NCI-H1930 (cell line): ENCODE measurements at regions not wholly inside any gene's neighbourhood (a gene's known extent, or its start where the extent isn't known, plus 50 kb on each side); places are given as distances from the start of the nearest gene placed in this dataset.
A peak's percentile ranks its signal among the peaks of the same experiment; 100 is the strongest.
"Not testable (repeated sequence)": the region's sequence is repeated elsewhere in the genome, so short reads cannot be mapped to it uniquely, and the experiment has no call there.

Experiments used
- DNase-seq, 2 experiments: peaks; one replicate each; lab custom pipeline; 2025; lab: John Stamatoyannopoulos, UW

GRCh38 chr4:138113819-138114400 is 128.2 kb downstream of the SLC7A11 start:
- no peak for DNase-seq

- not testable (repeated sequence) for DNase-seq
Measured at GRCh38 chr4:138112890-138113289, 129.3 kb downstream of the SLC7A11 start.

GRCh38 chr4:138112389-138112788 is 129.8 kb downstream of the SLC7A11 start:
- DNase-seq, result no peak

GRCh38 chr4:138111462-138112000 is 130.6 kb downstream of the SLC7A11 start:
- DNase-seq, result no peak

- DNase-seq, result no peak
Measured at GRCh38 chr4:138110815-138111214, 131.3 kb downstream of the SLC7A11 start.

- no peak for DNase-seq
Measured at GRCh38 chr4:138107023-138107422, 135.1 kb downstream of the SLC7A11 start.

GRCh38 chr4:138105331-138105730 is 136.8 kb downstream of the SLC7A11 start:
- no peak for DNase-seq

GRCh38 chr4:138104284-138104680 is 137.9 kb downstream of the SLC7A11 start:
- DNase-seq, result no peak

- DNase-seq, result no peak
Measured at GRCh38 chr4:138103597-138104283, 138.4 kb downstream of the SLC7A11 start.

- no peak for DNase-seq
Measured at GRCh38 chr4:138099385-138099784, 142.8 kb downstream of the SLC7A11 start.

GRCh38 chr4:138097912-138098600 is 144.1 kb downstream of the SLC7A11 start:
- DNase-seq, result no peak

- no peak for DNase-seq
Measured at GRCh38 chr4:138096384-138097062, 145.6 kb downstream of the SLC7A11 start.

- DNase-seq, result no peak
Measured at GRCh38 chr4:138095378-138095777, 146.8 kb downstream of the SLC7A11 start.

GRCh38 chr4:138092060-138092459 is 150.1 kb downstream of the SLC7A11 start:
- DNase-seq, result no peak

GRCh38 chr4:138090918-138091676 is 151.1 kb downstream of the SLC7A11 start:
- DNase-seq, result no peak

GRCh38 chr4:138090150-138090917 is 151.8 kb downstream of the SLC7A11 start:
- peak; percentile 14 to 37 for DNase-seq

- DNase-seq, result no peak
Measured at GRCh38 chr4:138088449-138089208, 153.5 kb downstream of the SLC7A11 start.

- no peak for DNase-seq
Measured at GRCh38 chr4:138087066-138087719, 155.0 kb downstream of the SLC7A11 start.

- DNase-seq, result no peak
Measured at GRCh38 chr4:138086611-138087041, 155.5 kb downstream of the SLC7A11 start.
